ENCODE measurements at regions not wholly inside any gene's neighbourhood (a gene's known extent, or its start where the extent isn't known, plus 50 kb on each side); places are given as distances from the start of the nearest gene placed in this dataset.

GRCh38 chrX:2618516-2618915, 72.6 kb upstream of the CD99 start:
- TF ChIP-seq CTCF (IDR thresholded peaks at IDR 0.05), result no peak
- TF ChIP-seq RORB (CRISPR knock-in tag; IDR thresholded peaks at IDR 0.05), result no peak
- TF ChIP-seq JAZF1 (CRISPR knock-in tag; IDR thresholded peaks at IDR 0.05), result no peak
- no peak for TF ChIP-seq NR1H2 (CRISPR knock-in tag; IDR thresholded peaks at IDR 0.05)

All from WTC11 (cell line).